GM12892 (cell line): ENCODE measurements at regions not wholly inside any gene's neighbourhood (a gene's known extent, or its start where the extent isn't known, plus 50 kb on each side); places are given as distances from the start of the nearest gene placed in this dataset.

ENCODE experiments used
- POLR2A ChIP-seq: IDR thresholded peaks from 2 replicates; pipeline ENCODE4 v1.6.1; 2011; ENCODE audit warnings: low read depth, low read length, control low read depth
- POLR2AphosphoS5 ChIP-seq: IDR thresholded peaks from 2 replicates; pipeline ENCODE4 v1.6.1; 2011; ENCODE audit warnings: low read depth, low read length, control low read depth
- TAF1 ChIP-seq: IDR thresholded peaks from 2 replicates; pipeline ENCODE4 v1.6.1; 2011; ENCODE audit warnings: low read depth, mild to moderate bottlenecking, control low read depth, low read length, borderline replicate concordance

GRCh38 chr1:5568321-5568720 lies 423.9 kb downstream of the NPHP4 start:
- TF ChIP-seq POLR2A (no peak), POLR2AphosphoS5 (no peak), TAF1 (no peak)
